Liver (tissue), 8 donors: ENCODE measurements at regions not wholly inside any gene's neighbourhood (a gene's known extent, or its start where the extent isn't known, plus 50 kb on each side); places are given as distances from the start of the nearest gene placed in this dataset.

Source experiments
- DNase-seq: peaks from one replicate; pipeline ENCODE4 v3.0.0-alpha.2; 2017; ENCODE audit warnings: low spot score
- H3K27ac ChIP-seq, 2 donors: one replicate each; pipeline ENCODE4 v1.7.0; 2013; ENCODE audit warnings: inconsistent platforms in 2 of 2, low read length in 2 of 2, control low read depth in 1 of 2, low read depth in 1 of 2, mild to moderate bottlenecking in 1 of 2
- H3K27me3 ChIP-seq, 4 donors: one replicate each; pipeline versions ENCODE4 v1.6.1 to v1.7.0; 2013; ENCODE audit warnings: low read length in 3 of 4, inconsistent platforms in 1 of 4, mild to moderate bottlenecking in 1 of 4, moderate library complexity in 1 of 4; ENCODE audit not compliant: control insufficient read depth in 4 of 4, insufficient read depth in 4 of 4
- H3K36me3 ChIP-seq, 4 donors: one replicate each; pipeline versions ENCODE4 v1.6.1 to v1.7.0; 2013; ENCODE audit warnings: low read length in 3 of 4, mild to moderate bottlenecking in 3 of 4, low read depth in 1 of 4, moderate library complexity in 1 of 4; ENCODE audit not compliant: control insufficient read depth in 4 of 4, insufficient read depth in 3 of 4
- H3K4me1 ChIP-seq, 4 donors: one replicate each; pipeline versions ENCODE4 v1.6.1 to v1.7.0; 2013; ENCODE audit warnings: low read length in 3 of 4, mild to moderate bottlenecking in 3 of 4, moderate library complexity in 1 of 4; ENCODE audit not compliant: control insufficient read depth in 4 of 4, insufficient read depth in 4 of 4
- H3K4me3 ChIP-seq, 3 donors: one replicate each; pipeline versions ENCODE4 v1.6.1 to v1.7.0; 2013; ENCODE audit warnings: low read length in 3 of 3, control low read depth in 1 of 3, low read depth in 1 of 3, mild to moderate bottlenecking in 1 of 3
- H3K9ac ChIP-seq, 2 donors: one replicate each; pipeline ENCODE4 v1.7.0; 2013; ENCODE audit warnings: low read length in 2 of 2, mild to moderate bottlenecking in 2 of 2, moderate library complexity in 2 of 2, control low read depth in 1 of 2, low read depth in 1 of 2
- H3K9me3 ChIP-seq, 4 donors: one replicate each; pipeline versions ENCODE4 v1.6.1 to v1.7.0; 2013; ENCODE audit warnings: low read length in 3 of 4; ENCODE audit not compliant: control insufficient read depth in 4 of 4
- CTCF ChIP-seq: fragments of 150-350 bp; IDR thresholded peaks from 2 replicates; pipeline ENCODE4 v1.5.1; 2017; ENCODE audit warnings: improper control_type of control experiment, low read depth, low read length; ENCODE audit not compliant: missing input control
- EGR1 ChIP-seq, 2 donors: IDR thresholded peaks; 2 replicates each; pipeline ENCODE4 v1.6.1; 2016 to 2018; ENCODE audit warnings: antibody characterized with exemption in 2 of 2, low read depth in 2 of 2
- FOXA2 ChIP-seq: IDR thresholded peaks from 2 replicates; pipeline ENCODE4 v1.6.1; 2016; ENCODE audit warnings: antibody characterized with exemption
- HNF4G ChIP-seq: IDR thresholded peaks from 2 replicates; pipeline ENCODE4 v1.6.1; 2016; ENCODE audit warnings: antibody characterized with exemption
- MAX ChIP-seq: IDR thresholded peaks from 2 replicates; pipeline ENCODE4 v1.6.1; 2016; ENCODE audit warnings: antibody characterized with exemption
- NR2F2 ChIP-seq: IDR thresholded peaks from 2 replicates; pipeline ENCODE4 v1.6.1; 2016; ENCODE audit warnings: antibody characterized with exemption
- RAD21 ChIP-seq, 2 donors: IDR thresholded peaks; 2 replicates each; pipeline ENCODE4 v1.6.1; 2016; ENCODE audit warnings: antibody characterized with exemption in 2 of 2, mild to moderate bottlenecking in 2 of 2
- RXRA ChIP-seq, 2 donors: IDR thresholded peaks; 2 replicates each; pipeline ENCODE4 v1.6.1; 2017 to 2018; ENCODE audit warnings: antibody characterized with exemption in 2 of 2, mild to moderate bottlenecking in 1 of 2
- SP1 ChIP-seq: IDR thresholded peaks from 2 replicates; pipeline ENCODE4 v1.6.1; 2018; ENCODE audit warnings: antibody characterized with exemption, mild to moderate bottlenecking
- TAF1 ChIP-seq: conservative IDR thresholded peaks from 2 replicates; pipeline ENCODE4 v1.6.1; 2016; ENCODE audit warnings: antibody characterized with exemption, mild to moderate bottlenecking
- YY1 ChIP-seq: IDR thresholded peaks from 2 replicates; pipeline ENCODE4 v1.6.1; 2016; ENCODE audit warnings: antibody characterized with exemption, mild to moderate bottlenecking
- ZBTB33 ChIP-seq: IDR thresholded peaks from 2 replicates; pipeline ENCODE4 v1.6.1; 2016; ENCODE audit warnings: antibody characterized with exemption
- WGBS: extraction: QIAGEN DNeasy Blood & Tissue Kit; methylation state at CpG from one replicate; pipeline ENCODE4 v1.1.7; 2013; 5-methylcytosine and 5-hydroxymethylcytosine counted together
- donor health status: healthy.
- donor health status: healthy.
- donor health status: healthy.
- donor health status: healthy.
- donor health status: healthy.

DNA sequence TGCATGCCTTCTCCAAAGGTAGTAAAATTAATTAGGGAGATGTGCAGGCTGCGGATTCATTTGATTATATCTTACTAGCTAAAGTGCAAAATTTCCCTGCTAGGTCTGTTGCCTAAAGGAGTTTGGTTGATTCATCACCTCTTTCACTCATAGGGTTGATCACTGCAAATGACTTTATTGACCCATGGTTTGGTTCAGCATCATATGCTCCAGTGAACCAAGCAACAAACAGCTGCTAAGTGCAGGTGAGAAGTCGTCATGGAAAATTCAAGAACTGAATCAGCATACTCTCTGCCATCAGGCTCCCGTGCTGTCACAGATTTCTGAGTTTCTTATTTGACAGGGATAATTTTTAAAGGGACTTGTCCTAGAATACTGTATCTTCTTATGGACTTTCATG, 571.8 kb upstream of the CDH18 start:
- no peak overlapping the region for H3K27ac ChIP-seq
- no peak for DNase-seq
- no peaks in the 10 kb centered on the region for H3K36me3 ChIP-seq
- no peaks in the 10 kb centered on the region for H3K27me3 ChIP-seq
- TF ChIP-seq FOXA2 (no peak), YY1 (no peak), RXRA (IDR thresholded peaks at IDR 0.05) (no peak), MAX (no peak), SP1 (no peak), ZBTB33 (no peak), TAF1 (no peak), NR2F2 (no peak), EGR1 (IDR thresholded peaks at IDR 0.05; ENCODE audit: low read depth in 2 of 2) (no peak)
- no peaks in the 10 kb centered on the region for H3K4me1 ChIP-seq
- no peak overlapping the region for H3K9ac ChIP-seq
- no peak overlapping the region for H3K4me3 ChIP-seq
- no peaks in the 10 kb centered on the region for H3K9me3 ChIP-seq
- 44% methylated on average over 3 of the region's 3 CpGs for WGBS

- H3K27me3 ChIP-seq, result peaks cover 0 to 2% (median 0%) of the 10 kb centered on the region in 4 donors
- no peak overlapping the region for H3K9ac ChIP-seq
- DNase-seq, result no peak
- no peak overlapping the region for H3K4me3 ChIP-seq
- TF ChIP-seq ZBTB33, result no peak
- H3K9me3 ChIP-seq, result no peaks in the 10 kb centered on the region
- no peaks in the 10 kb centered on the region for H3K4me1 ChIP-seq
- WGBS, result 66% methylated on average over 6 of the region's 6 CpGs
- no peak overlapping the region for H3K27ac ChIP-seq
- H3K36me3 ChIP-seq, result no peaks in the 10 kb centered on the region
Measured at GRCh38 chr5:20556115-20556763, 568.2 kb upstream of the CDH18 start.

DNA sequence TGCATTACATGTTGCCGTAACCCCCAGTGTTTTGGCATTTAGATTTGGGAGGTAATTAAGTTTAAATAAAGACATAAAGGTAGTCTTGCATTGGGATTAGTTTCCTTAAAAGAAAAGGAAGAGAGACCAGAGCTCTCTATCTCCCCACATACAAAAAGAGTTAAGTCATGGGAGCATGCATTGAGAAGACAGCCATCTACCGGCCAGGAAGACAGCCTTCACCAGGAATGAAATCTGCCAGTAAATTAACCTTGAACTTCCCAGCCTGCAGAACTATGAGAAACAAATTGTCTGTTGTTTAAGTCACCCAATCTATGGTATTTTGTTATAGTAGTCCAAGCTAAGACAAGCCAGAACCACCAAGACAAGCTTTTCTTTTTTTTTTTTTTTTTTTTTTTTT, 567.0 kb upstream of the CDH18 start:
- WGBS, result 64% methylated on average over 2 of the region's 2 CpGs
- no peaks in the 10 kb centered on the region for H3K9me3 ChIP-seq

More for the DNA sequence above, 567.0 kb upstream of the CDH18 start:
- Histone ChIP-seq H3K27me3 (peaks cover 0 to 2% (median 0%) of the 10 kb centered on the region in 4 donors), H3K4me1 (no peaks in the 10 kb centered on the region), H3K9ac (no peak overlapping the region), H3K36me3 (no peaks in the 10 kb centered on the region), H3K27ac (no peak overlapping the region), H3K4me3 (no peak overlapping the region)
- no peak for DNase-seq
- TF ChIP-seq HNF4G (no peak), CTCF (no peak), ZBTB33 (no peak), RAD21 (IDR thresholded peaks at IDR 0.05) (peak in 1 of 2 donors; percentile 5), MAX (no peak), SP1 (no peak)
